GM13976 (cell line): ENCODE measurements at regions not wholly inside any gene's neighbourhood (a gene's known extent, or its start where the extent isn't known, plus 50 kb on each side); places are given as distances from the start of the nearest gene placed in this dataset.

ENCODE experiments used
- DNase-seq: peaks from one replicate; pipeline ENCODE4 v3.0.0; 2012; ENCODE audit warnings: low spot score
- CTCF ChIP-seq: IDR thresholded peaks from 2 replicates; pipeline ENCODE4 v1.5.1; 2012; ENCODE audit warnings: borderline replicate concordance, mild to moderate bottlenecking; ENCODE audit not compliant: insufficient read depth; ENCODE audit errors: extremely low read depth, missing control alignments, control extremely low read depth
- in situ Hi-C: fragments of 300-500 bp; cut with MboI; formaldehyde crosslinking; loops from one replicate; pipeline ENCODE4 v1.12.0; 2022; ENCODE audit warnings: low sequenced_read_pairs, mixed read lengths, inconsistent platforms; ENCODE audit not compliant: unreplicated experiment

DNA sequence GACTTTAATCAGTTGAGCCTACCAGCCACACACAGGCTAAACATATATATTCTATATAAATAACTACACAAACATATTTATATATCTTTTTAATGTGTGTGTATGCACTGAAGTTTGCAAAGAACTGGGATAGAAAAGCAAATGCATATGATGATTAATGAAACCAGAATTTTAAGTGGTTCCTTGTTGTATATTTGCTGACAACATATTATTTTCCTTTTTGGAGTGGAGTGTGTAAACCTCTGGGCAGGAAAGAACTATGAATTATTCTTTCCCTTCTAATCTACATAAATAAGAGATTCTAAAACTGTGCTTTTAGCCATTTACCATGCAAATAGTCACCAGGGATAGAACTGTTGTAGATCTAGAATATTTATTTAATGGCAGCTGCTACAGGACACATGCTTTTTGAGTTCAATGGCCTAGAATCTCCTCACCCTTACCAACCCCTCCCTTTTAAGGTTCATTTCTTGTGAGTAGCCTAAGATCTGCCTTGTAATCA, 187.6 kb downstream of the BACH1 start:
- in situ Hi-C loops = no loop called here
- no peak for TF ChIP-seq CTCF
- no peak for DNase-seq
